ENCODE measurements at regions not wholly inside any gene's neighbourhood (a gene's known extent, or its start where the extent isn't known, plus 50 kb on each side); places are given as distances from the start of the nearest gene placed in this dataset.

DNA sequence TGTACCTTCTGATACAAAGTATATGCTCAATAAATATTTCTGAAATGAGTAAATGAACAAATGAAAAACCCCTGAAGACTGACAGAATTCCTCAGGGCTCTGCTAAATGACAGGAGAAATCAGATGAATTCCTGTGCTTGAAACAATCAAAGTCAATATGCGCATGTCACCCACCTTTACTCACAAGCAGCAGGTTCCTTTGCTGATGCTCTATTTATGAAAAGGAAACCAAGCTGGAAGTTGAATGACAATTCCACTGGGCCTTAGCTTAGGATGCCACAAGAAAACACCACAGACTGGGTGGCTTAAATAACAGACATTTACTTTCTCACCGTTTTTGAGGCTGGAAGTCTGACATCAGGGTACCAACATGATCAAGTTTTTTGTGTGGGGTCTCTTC, 477.5 kb upstream of the TEX13C start:
- Histone ChIP-seq H3K4me1 (replicated peaks in 1 of 2; ENCODE audit: control insufficient read depth in 2 of 2, insufficient read depth in 2 of 2, low read length in 2 of 2) (no peaks in the 10 kb centered on the region; a peak in 1 of 5 replicates), H3K4me3 (no peak overlapping the region), H3K27ac (ENCODE audit: extremely low read depth, low read depth, low read length) (no peak overlapping the region), H3K9ac (ENCODE audit: insufficient read depth in 1 of 2, low read depth in 2 of 2, low read length in 2 of 2) (no peak overlapping the region), H4K20me1 (replicated peaks; ENCODE audit: control insufficient read depth, insufficient read depth, low read length) (no peaks in the 10 kb centered on the region), H3K36me3 (ENCODE audit: control insufficient read depth, insufficient read depth, low read length) (no peaks in the 10 kb centered on the region), H2AFZ (ENCODE audit: low read depth, low read length) (no peak overlapping the region), H3K9me1 (ENCODE audit: control insufficient read depth, insufficient read depth, low read length) (no peaks in the 10 kb centered on the region), H3K9me3 (replicated peaks; ENCODE audit: control insufficient read depth, insufficient read depth, low read depth, low read length) (no peaks in the 10 kb centered on the region), H3K27me3 (ENCODE audit: control insufficient read depth in 2 of 2, insufficient read depth in 2 of 2, low read length in 2 of 2) (no peaks in the 10 kb centered on the region), H3K79me2 (ENCODE audit: control insufficient read depth, insufficient read depth, low read length) (no peaks in the 10 kb centered on the region), H3K4me2 (ENCODE audit: insufficient read depth, low read length) (no peak overlapping the region)
- BruUV-seq (replicated peaks): no TSS peak
- DNase-seq (ENCODE audit: extremely low read depth in 1 of 4, low spot score in 3 of 4) (no peak), FAIRE-seq (no peak), ATAC-seq (no peak)
- WGBS (ENCODE audit: insufficient coverage, low coverage, missing lambda C conversion rate): 40% methylated on average over 2 of the region's 2 CpGs
- in situ Hi-C loops (cut with MboI): no loop called here
- CTCF ChIA-PET (ENCODE audit: low intra/inter-chr PET ratio): no interaction called here
- TF ChIP-seq BRF1 (IDR thresholded peaks at IDR 0.05; ENCODE audit: borderline replicate concordance, extremely low read depth, insufficient read length) (no peak), KLF6 (CRISPR knock-in tag; IDR thresholded peaks at IDR 0.05; ENCODE audit: borderline replicate concordance) (no peak), GTF2F1 (IDR thresholded peaks at IDR 0.05; ENCODE audit: low read depth, low read length) (no peak), SP2 (IDR thresholded peaks at IDR 0.05; ENCODE audit: extremely low read depth, low read depth, low read length, poor library complexity, severe bottlenecking) (no peak), POLR2B (IDR thresholded peaks at IDR 0.05; ENCODE audit: low read depth, partially characterized antibody) (no peak)
- TF ChIP-seq, protein P1, sequence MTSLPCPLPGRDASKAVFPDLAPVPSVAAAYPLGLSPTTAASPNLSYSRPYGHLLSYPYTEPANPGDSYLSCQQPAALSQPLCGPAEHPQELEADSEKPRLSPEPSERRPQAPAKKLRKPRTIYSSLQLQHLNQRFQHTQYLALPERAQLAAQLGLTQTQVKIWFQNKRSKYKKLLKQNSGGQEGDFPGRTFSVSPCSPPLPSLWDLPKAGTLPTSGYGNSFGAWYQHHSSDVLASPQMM (CRISPR knock-in tag; IDR thresholded peaks at IDR 0.05): no peak
- TF ChIP-seq, protein P2, sequence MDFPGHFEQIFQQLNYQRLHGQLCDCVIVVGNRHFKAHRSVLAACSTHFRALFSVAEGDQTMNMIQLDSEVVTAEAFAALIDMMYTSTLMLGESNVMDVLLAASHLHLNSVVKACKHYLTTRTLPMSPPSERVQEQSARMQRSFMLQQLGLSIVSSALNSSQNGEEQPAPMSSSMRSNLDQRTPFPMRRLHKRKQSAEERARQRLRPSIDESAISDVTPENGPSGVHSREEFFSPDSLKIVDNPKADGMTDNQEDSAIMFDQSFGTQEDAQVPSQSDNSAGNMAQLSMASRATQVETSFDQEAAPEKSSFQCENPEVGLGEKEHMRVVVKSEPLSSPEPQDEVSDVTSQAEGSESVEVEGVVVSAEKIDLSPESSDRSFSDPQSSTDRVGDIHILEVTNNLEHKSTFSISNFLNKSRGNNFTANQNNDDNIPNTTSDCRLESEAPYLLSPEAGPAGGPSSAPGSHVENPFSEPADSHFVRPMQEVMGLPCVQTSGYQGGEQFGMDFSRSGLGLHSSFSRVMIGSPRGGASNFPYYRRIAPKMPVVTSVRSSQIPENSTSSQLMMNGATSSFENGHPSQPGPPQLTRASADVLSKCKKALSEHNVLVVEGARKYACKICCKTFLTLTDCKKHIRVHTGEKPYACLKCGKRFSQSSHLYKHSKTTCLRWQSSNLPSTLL (IDR thresholded peaks at IDR 0.05): no peak
- intact Hi-C loops (cut with micrococcal nuclease): no loop called here
- POLR2A ChIA-PET: no interaction called here

All from K562 (cell line).